HEK293 (cell line): ENCODE measurements at regions not wholly inside any gene's neighbourhood (a gene's known extent, or its start where the extent isn't known, plus 50 kb on each side); places are given as distances from the start of the nearest gene placed in this dataset.

Experiments
- CTCF ChIA-PET: fragments of 350-600 bp; formaldehyde crosslinking; extraction: SDS; loops from one replicate; lab custom pipeline; 2021; ENCODE audit warnings: antibody characterized with exemption; lab: Yijun Ruan, JAX
- POLR2A ChIA-PET: fragments of 300-600 bp; formaldehyde crosslinking; extraction: SDS; loops from one replicate; lab custom pipeline; 2020; ENCODE audit warnings: antibody characterized with exemption, inconsistent platforms; lab: Yijun Ruan, JAX
- H3K27ac ChIP-seq: fragments of 200-500 bp; sonication (Bioruptor generic); 2 replicates; pipeline ENCODE4 v1.5.1; 2014; ENCODE audit warnings: low read depth, low read length, control low read depth, inconsistent platforms; ENCODE audit errors: extremely low read depth
- H3K36me3 ChIP-seq, 2 experiments: fragments of 200-500 bp in 1 of 2; sonication (Bioruptor generic) in 1 of 2; 1 replicate in 1 of 2; 2 replicates in 1 of 2; pipeline ENCODE4 v1.5.1; 2014 to 2017; ENCODE audit warnings: inconsistent platforms in 2 of 2, low read length in 2 of 2; ENCODE audit not compliant: control insufficient read depth in 2 of 2, insufficient read depth in 1 of 2
- H3K4me1 ChIP-seq: fragments of 200-500 bp; sonication (Bioruptor generic); 2 replicates; pipeline ENCODE4 v1.5.1; 2014; ENCODE audit warnings: mild to moderate bottlenecking, low read length, inconsistent platforms; ENCODE audit not compliant: control insufficient read depth, insufficient read depth
- H3K4me3 ChIP-seq: 2 replicates; pipeline ENCODE4 v1.5.1; 2011; ENCODE audit warnings: low read depth, mild to moderate bottlenecking, control low read depth, low read length, moderate library complexity
- H3K9me3 ChIP-seq: fragments of 200-500 bp; sonication (Bioruptor generic); 2 replicates; pipeline ENCODE4 v1.5.1; 2014; ENCODE audit warnings: low read depth, low read length, inconsistent platforms; ENCODE audit not compliant: control insufficient read depth, insufficient read depth
- HOXD13 ChIP-seq: sonication (generic); formaldehyde crosslinking; IDR thresholded peaks from 2 replicates; pipeline ENCODE4 v1.8.0; 2022; ENCODE audit warnings: missing genetic modification reagents, borderline replicate concordance
- KLF1 ChIP-seq: fragments of 450-650 bp; formaldehyde crosslinking; IDR thresholded peaks from 2 replicates; pipeline ENCODE4 v1.5.1; 2016; ENCODE audit warnings: missing biosample characterization, missing genetic modification characterization
- KLF8 ChIP-seq: fragments of 450-650 bp; formaldehyde crosslinking; IDR thresholded peaks from 2 replicates; pipeline ENCODE4 v1.5.1; 2016; ENCODE audit warnings: missing biosample characterization, missing genetic modification characterization
- SCRT1 ChIP-seq: fragments of 450-650 bp; formaldehyde crosslinking; IDR thresholded peaks from 2 replicates; pipeline ENCODE4 v1.5.1; 2016; ENCODE audit warnings: missing biosample characterization, missing genetic modification characterization, borderline replicate concordance
- ZNF121 ChIP-seq: fragments of 450-650 bp; formaldehyde crosslinking; IDR thresholded peaks from 2 replicates; pipeline ENCODE4 v1.5.1; 2016; ENCODE audit warnings: missing biosample characterization, missing genetic modification characterization
- ZNF184 ChIP-seq: fragments of 450-650 bp; IDR thresholded peaks from 2 replicates; pipeline ENCODE4 v1.5.1; 2018; ENCODE audit warnings: missing biosample characterization, mild to moderate bottlenecking, missing genetic modification characterization
- ZNF2 ChIP-seq: fragments of 450-650 bp; formaldehyde crosslinking; IDR thresholded peaks from 2 replicates; pipeline ENCODE4 v1.5.1; 2016; ENCODE audit warnings: missing biosample characterization, missing genetic modification characterization
- ZNF26 ChIP-seq: fragments of 450-650 bp; formaldehyde crosslinking; IDR thresholded peaks from 2 replicates; pipeline ENCODE4 v1.5.1; 2016; ENCODE audit warnings: missing biosample characterization, missing genetic modification characterization
- ZNF280C ChIP-seq: fragments of 450-650 bp; formaldehyde crosslinking; IDR thresholded peaks from 2 replicates; pipeline ENCODE4 v1.5.1; 2016; ENCODE audit warnings: missing biosample characterization, missing genetic modification characterization
- ZNF335 ChIP-seq: fragments of 450-650 bp; formaldehyde crosslinking; conservative IDR thresholded peaks from 2 replicates; pipeline ENCODE4 v1.5.1; 2016; ENCODE audit warnings: missing biosample characterization, missing genetic modification characterization
- ZNF596 ChIP-seq: fragments of 450-650 bp; IDR thresholded peaks from 2 replicates; pipeline ENCODE4 v1.5.0; 2018; ENCODE audit warnings: missing biosample characterization, mild to moderate bottlenecking, missing genetic modification characterization, moderate library complexity
- ZNF600 ChIP-seq: fragments of 450-650 bp; formaldehyde crosslinking; IDR thresholded peaks from 2 replicates; pipeline ENCODE4 v1.5.1; 2016; ENCODE audit warnings: missing biosample characterization, missing genetic modification characterization
- ZNF660 ChIP-seq: fragments of 450-650 bp; IDR thresholded peaks from 2 replicates; pipeline ENCODE4 v1.5.1; 2018; ENCODE audit warnings: missing biosample characterization, mild to moderate bottlenecking, missing genetic modification characterization
- ZNF747 ChIP-seq: fragments of 450-650 bp; formaldehyde crosslinking; IDR thresholded peaks from 2 replicates; pipeline ENCODE4 v1.5.1; 2016; ENCODE audit warnings: missing biosample characterization, missing genetic modification characterization
- ZNF777 ChIP-seq: fragments of 450-650 bp; formaldehyde crosslinking; IDR thresholded peaks from 2 replicates; pipeline ENCODE4 v1.5.1; 2017; ENCODE audit warnings: missing biosample characterization, missing genetic modification characterization, borderline replicate concordance
- ZSCAN30 ChIP-seq: fragments of 450-650 bp; IDR thresholded peaks from 2 replicates; pipeline ENCODE4 v1.5.1; 2018; ENCODE audit warnings: missing biosample characterization, mild to moderate bottlenecking, missing genetic modification characterization, moderate library complexity
- ZXDB ChIP-seq: fragments of 450-650 bp; formaldehyde crosslinking; IDR thresholded peaks from 2 replicates; pipeline ENCODE4 v1.5.1; 2016; ENCODE audit warnings: missing biosample characterization, missing genetic modification characterization
- TF ChIP-seq, protein P1 (sequence below): fragments of 450-650 bp; formaldehyde crosslinking; IDR thresholded peaks from 2 replicates; pipeline ENCODE4 v1.5.1; 2016; ENCODE audit warnings: missing biosample characterization, missing genetic modification characterization
- TF ChIP-seq, protein P2 (sequence below): fragments of 450-650 bp; formaldehyde crosslinking; IDR thresholded peaks from 2 replicates; pipeline ENCODE4 v1.5.1; 2016; ENCODE audit warnings: missing biosample characterization, missing genetic modification characterization
- TF ChIP-seq, protein P3 (sequence below): fragments of 450-650 bp; formaldehyde crosslinking; IDR thresholded peaks from 2 replicates; pipeline ENCODE4 v1.5.1; 2016; ENCODE audit warnings: missing biosample characterization, missing genetic modification characterization

DNA sequence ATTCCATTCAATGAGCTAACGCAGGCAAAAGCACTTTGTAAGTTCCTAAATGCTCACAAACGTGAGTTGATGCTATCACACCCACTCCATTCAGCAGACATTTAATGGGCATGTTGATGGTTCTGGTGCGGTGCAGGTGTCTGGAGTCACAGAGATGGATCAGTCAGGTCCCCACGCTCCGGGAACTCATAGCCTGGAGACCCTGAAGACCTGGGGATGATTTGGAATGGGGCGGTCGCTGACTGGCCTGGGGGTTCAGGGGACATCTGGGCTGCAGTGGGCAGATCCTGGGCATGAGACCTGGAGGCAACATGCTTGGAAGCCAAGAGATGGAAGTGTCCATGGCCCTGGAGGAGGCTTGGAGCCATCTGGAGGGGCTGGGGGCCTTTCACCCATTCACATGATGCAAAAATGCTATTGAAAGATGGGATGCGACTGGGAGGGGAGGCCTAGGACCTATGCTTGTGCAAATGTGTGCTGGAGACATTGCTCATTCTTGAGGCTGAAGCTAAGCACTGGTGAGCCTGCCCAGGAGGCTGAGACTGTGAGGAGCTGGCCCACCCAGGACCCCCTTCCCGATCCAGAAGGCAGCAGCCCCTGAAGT lies 522.6 kb downstream of the GLRX3 start:
- ChIA-PET CTCF (interaction anchor here (0.7 kb wide), 1 partner anchor 85 kb away, joined by 3 read pairs; no protein-coding TSS in a partner anchor), POLR2A (no interaction called here)
- no peaks in the 10 kb centered on the region for H3K4me1 ChIP-seq
- no peak overlapping the region for H3K4me3 ChIP-seq
- H3K9me3 ChIP-seq = no peaks in the 10 kb centered on the region
- no peak for TF ChIP-seq HOXD13
- TF ChIP-seq, protein P1, sequence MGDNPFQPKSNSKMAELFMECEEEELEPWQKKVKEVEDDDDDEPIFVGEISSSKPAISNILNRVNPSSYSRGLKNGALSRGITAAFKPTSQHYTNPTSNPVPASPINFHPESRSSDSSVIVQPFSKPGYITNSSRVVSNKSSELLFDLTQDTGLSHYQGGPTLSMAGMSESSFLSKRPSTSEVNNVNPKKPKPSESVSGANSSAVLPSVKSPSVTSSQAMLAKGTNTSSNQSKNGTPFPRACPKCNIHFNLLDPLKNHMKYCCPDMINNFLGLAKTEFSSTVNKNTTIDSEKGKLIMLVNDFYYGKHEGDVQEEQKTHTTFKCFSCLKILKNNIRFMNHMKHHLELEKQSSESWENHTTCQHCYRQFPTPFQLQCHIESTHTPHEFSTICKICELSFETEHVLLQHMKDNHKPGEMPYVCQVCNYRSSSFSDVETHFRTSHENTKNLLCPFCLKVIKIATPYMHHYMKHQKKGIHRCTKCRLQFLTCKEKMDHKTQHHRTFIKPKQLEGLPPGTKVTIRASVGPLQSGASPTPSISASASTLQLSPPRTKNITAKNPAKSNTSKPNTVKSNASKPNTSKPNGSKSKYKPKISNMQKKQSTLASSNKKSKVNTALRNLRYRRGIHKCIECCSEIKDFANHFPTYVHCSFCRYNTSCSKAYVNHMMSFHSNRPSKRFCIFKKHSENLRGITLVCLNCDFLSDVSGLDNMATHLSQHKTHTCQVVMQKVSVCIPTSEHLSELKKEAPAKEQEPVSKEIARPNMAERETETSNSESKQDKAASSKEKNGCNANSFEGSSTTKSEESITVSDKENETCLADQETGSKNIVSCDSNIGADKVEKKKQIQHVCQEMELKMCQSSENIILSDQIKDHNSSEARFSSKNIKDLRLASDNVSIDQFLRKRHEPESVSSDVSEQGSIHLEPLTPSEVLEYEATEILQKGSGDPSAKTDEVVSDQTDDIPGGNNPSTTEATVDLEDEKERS = no peak
- no peak for TF ChIP-seq SCRT1 (tag by site-specific recombination)
- no peak for TF ChIP-seq ZNF184 (tag by site-specific recombination)
- no peak for TF ChIP-seq ZNF600 (tag by site-specific recombination)
- no peak for TF ChIP-seq ZNF335 (tag by site-specific recombination)
- TF ChIP-seq ZNF596 (tag by site-specific recombination) = no peak
- no peak for TF ChIP-seq ZNF121
- TF ChIP-seq, protein P2, sequence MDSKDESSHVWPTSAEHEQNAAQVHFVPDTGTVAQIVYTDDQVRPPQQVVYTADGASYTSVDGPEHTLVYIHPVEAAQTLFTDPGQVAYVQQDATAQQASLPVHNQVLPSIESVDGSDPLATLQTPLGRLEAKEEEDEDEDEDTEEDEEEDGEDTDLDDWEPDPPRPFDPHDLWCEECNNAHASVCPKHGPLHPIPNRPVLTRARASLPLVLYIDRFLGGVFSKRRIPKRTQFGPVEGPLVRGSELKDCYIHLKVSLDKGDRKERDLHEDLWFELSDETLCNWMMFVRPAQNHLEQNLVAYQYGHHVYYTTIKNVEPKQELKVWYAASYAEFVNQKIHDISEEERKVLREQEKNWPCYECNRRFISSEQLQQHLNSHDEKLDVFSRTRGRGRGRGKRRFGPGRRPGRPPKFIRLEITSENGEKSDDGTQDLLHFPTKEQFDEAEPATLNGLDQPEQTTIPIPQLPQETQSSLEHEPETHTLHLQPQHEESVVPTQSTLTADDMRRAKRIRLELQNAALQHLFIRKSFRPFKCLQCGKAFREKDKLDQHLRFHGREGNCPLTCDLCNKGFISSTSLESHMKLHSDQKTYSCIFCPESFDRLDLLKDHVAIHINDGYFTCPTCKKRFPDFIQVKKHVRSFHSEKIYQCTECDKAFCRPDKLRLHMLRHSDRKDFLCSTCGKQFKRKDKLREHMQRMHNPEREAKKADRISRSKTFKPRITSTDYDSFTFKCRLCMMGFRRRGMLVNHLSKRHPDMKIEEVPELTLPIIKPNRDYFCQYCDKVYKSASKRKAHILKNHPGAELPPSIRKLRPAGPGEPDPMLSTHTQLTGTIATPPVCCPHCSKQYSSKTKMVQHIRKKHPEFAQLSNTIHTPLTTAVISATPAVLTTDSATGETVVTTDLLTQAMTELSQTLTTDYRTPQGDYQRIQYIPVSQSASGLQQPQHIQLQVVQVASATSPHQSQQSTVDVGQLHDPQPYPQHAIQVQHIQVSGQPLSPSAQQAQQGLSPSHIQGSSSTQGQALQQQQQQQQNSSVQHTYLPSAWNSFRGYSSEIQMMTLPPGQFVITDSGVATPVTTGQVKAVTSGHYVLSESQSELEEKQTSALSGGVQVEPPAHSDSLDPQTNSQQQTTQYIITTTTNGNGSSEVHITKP (tag by site-specific recombination) = no peak
- TF ChIP-seq ZNF280C (tag by site-specific recombination) = no peak
- no peak for TF ChIP-seq KLF1 (tag by site-specific recombination)
- no peak for TF ChIP-seq ZNF660
- TF ChIP-seq, all 188 proteins: peak for 0
- H3K36me3 ChIP-seq = no peaks in the 10 kb centered on the region
- no peak overlapping the region for H3K27ac ChIP-seq

GRCh38 chr10:130659528-130659927 lies 523.3 kb downstream of the GLRX3 start:
- H3K4me3 ChIP-seq = no peak overlapping the region
- H3K27ac ChIP-seq = no peak overlapping the region
- CTCF ChIA-PET = interaction anchor here (0.7 kb wide), 1 partner anchor 86 kb away, joined by 3 read pairs; no protein-coding TSS in a partner anchor
- no peak for TF ChIP-seq ZNF26 (tag by site-specific recombination)
- no peak for TF ChIP-seq ZXDB (tag by site-specific recombination)
- TF ChIP-seq ZNF747 = no peak
- TF ChIP-seq ZNF2 (tag by site-specific recombination) = no peak
- TF ChIP-seq, protein P2 (tag by site-specific recombination) = no peak
- TF ChIP-seq ZSCAN30 (tag by site-specific recombination) = no peak
- no peak for TF ChIP-seq ZNF777 (tag by site-specific recombination)
- TF ChIP-seq KLF8 = no peak
- TF ChIP-seq, protein P3, sequence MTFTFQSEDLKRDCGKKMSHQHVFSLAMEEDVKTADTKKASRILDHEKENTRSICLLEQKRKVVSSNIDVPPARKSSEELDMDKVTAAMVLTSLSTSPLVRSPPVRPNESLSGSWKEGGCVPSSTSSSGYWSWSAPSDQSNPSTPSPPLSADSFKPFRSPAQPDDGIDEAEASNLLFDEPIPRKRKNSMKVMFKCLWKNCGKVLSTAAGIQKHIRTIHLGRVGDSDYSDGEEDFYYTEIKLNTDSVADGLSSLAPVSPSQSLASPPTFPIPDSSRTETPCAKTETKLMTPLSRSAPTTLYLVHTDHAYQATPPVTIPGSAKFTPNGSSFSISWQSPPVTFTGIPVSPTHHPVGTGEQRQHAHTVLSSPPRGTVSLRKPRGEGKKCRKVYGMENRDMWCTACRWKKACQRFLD (tag by site-specific recombination) = no peak

More at GRCh38 chr10:130659528-130659927, 523.3 kb downstream of the GLRX3 start:
- Histone ChIP-seq H3K9me3 (no peaks in the 10 kb centered on the region), H3K4me1 (no peaks in the 10 kb centered on the region), H3K36me3 (no peaks in the 10 kb centered on the region)
- POLR2A ChIA-PET = no interaction called here
